ENCODE measurements at regions not wholly inside any gene's neighbourhood (a gene's known extent, or its start where the extent isn't known, plus 50 kb on each side); places are given as distances from the start of the nearest gene placed in this dataset.

DNA sequence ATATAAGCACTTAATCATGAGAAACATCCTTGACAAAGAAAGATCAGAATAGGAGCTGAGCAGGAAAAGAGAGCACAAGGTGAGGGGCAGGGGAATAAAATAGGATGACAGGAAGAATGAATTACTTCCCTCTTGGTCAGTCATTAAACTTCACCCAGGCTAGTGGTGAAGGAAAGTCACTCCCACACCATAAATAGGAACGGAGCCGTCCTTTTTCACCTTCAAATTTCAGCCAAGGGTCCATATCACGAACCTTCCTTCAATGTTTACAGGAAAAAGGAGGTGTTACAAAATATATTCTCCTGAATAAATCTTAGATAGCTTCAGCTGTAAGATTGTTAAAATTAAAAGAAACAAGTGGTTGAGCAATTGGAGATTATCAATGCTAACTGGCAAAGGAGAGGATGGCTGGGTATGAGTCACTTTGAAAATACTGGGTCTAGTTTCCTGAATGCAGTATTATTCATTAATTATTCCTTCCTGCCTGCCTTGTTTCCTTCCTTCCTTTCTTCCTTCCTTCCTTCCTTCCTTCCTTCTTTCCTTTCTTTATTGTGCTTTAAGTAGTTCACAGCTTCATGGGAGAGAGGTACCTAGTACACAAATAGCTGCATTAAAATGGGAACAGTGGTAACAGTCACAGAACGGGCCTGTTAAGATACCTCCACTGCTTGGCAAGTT lies 292.3 kb upstream of the ID2 start:
- TF ChIP-seq CTCF (IDR thresholded peaks at IDR 0.05) (no peak), POLR2A (IDR thresholded peaks at IDR 0.05) (no peak)

All from adrenal gland (tissue), 5 donors.